Kidney epithelial cell (primary cell): ENCODE measurements at regions not wholly inside any gene's neighbourhood (a gene's known extent, or its start where the extent isn't known, plus 50 kb on each side); places are given as distances from the start of the nearest gene placed in this dataset.

ENCODE experiments used
- DNase-seq: peaks from one replicate; pipeline ENCODE4 v3.0.0-alpha.2; 2010; ENCODE audit warnings: low read depth
- H3K27me3 ChIP-seq: 2 replicates; pipeline ENCODE4 v1.6.0; 2011; ENCODE audit warnings: low read length; ENCODE audit not compliant: control insufficient read depth, insufficient read depth
- H3K36me3 ChIP-seq: 2 replicates; pipeline ENCODE4 v1.5.1; 2011; ENCODE audit warnings: low read length; ENCODE audit not compliant: control insufficient read depth, insufficient read depth
- H3K4me3 ChIP-seq: 2 replicates; pipeline ENCODE4 v1.5.1; 2011; ENCODE audit warnings: low read depth, mild to moderate bottlenecking, control low read depth, low read length
- TF ChIP-seq, protein P1 (sequence below): IDR thresholded peaks from 2 replicates; pipeline ENCODE4 v1.5.1; 2011; ENCODE audit warnings: mild to moderate bottlenecking, moderate library complexity, low read length, control low read depth, inconsistent platforms; ENCODE audit not compliant: insufficient read depth, poor library complexity, severe bottlenecking

DNA sequence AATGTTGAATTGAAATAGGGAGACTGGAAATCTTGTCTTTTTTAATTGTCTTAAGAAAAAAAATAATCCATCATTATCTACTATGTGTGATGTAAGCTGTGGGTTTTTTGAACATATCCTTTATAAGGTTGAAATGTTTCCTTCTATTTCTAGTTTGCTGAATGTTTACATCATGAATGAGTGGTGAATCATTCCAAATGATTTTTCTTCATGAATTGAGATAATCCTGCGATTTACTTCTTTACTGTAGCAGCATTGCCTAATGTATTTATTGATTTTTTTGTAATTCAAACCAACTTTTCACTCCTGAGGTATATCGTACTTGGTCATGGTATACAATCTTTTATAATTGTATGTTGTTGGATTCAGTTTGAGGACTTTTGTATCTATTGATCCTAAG, 607.6 kb upstream of the PFKP start:
- H3K4me3 ChIP-seq: no peak overlapping the region
- DNase-seq: no peak
- no peaks in the 10 kb centered on the region for H3K27me3 ChIP-seq
- no peaks in the 10 kb centered on the region for H3K36me3 ChIP-seq
- TF ChIP-seq, protein P1, sequence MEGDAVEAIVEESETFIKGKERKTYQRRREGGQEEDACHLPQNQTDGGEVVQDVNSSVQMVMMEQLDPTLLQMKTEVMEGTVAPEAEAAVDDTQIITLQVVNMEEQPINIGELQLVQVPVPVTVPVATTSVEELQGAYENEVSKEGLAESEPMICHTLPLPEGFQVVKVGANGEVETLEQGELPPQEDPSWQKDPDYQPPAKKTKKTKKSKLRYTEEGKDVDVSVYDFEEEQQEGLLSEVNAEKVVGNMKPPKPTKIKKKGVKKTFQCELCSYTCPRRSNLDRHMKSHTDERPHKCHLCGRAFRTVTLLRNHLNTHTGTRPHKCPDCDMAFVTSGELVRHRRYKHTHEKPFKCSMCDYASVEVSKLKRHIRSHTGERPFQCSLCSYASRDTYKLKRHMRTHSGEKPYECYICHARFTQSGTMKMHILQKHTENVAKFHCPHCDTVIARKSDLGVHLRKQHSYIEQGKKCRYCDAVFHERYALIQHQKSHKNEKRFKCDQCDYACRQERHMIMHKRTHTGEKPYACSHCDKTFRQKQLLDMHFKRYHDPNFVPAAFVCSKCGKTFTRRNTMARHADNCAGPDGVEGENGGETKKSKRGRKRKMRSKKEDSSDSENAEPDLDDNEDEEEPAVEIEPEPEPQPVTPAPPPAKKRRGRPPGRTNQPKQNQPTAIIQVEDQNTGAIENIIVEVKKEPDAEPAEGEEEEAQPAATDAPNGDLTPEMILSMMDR: no peak

DNA sequence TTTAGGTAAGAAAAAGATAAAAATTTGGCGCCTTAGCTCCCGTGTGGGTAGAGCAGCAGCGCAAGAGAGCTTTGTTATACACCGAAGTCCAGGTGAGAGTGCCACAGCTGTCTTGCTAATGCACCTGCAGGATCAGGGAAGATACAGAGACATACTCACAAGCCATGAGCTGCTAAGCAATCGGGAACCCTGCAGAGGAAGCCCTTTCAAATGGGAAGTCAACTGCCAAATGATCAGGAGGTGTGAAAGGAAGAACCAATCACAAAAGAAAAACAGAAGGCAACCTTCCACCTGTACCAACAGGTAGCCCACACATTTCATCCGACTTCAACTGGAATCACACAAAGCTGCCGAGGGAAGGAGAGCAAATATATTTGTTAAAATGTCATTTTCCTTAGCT, 610.5 kb upstream of the PFKP start:
- Histone ChIP-seq H3K27me3 (no peaks in the 10 kb centered on the region), H3K36me3 (no peaks in the 10 kb centered on the region), H3K4me3 (no peak overlapping the region)
- DNase-seq: no peak
- TF ChIP-seq, protein P1: no peak

DNA sequence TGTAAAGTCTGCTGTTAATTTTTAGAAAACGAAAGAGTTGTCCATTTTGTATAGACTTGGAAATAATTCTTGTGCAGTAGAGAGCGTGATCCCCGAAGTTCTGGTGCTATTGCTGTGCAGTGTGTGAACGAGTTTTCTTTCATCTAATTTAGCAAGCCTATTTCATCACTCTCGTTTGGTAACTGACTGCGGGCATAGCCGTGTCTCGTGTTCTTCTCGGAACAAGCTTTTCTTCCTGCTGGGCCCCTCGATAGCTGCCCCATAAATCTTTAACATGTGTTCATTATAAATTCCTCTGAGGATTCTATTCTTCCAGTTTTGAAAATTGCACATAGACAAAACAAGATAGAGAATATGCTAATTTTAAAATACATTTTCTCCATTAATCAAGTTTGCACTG, 622.0 kb upstream of the PFKP start:
- DNase-seq: no peak
- H3K27me3 ChIP-seq: no peaks in the 10 kb centered on the region
- no peaks in the 10 kb centered on the region for H3K36me3 ChIP-seq
- TF ChIP-seq, protein P1: no peak
- no peak overlapping the region for H3K4me3 ChIP-seq

DNA sequence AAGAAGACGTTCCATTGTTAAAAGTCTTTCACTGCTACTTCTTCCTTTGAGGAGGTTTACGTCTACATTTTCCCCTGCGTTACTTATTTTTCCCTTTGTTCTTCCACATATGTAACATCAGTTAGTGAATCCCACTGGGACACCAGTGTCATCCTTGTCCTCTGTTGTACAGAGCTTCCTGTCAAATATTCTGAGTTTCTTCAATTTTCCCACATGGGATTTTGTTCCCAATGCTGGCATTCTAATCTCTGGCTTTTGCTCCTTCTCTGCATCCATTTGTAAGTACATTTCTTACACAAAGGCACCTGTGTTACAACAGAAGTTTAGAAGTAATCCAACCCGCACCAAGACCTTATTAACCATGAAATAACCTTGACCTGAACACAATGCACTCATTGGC, 627.4 kb upstream of the PFKP start:
- TF ChIP-seq, protein P1: no peak
- no peak for DNase-seq
- Histone ChIP-seq H3K4me3 (no peak overlapping the region), H3K27me3 (no peaks in the 10 kb centered on the region), H3K36me3 (no peaks in the 10 kb centered on the region)

DNA sequence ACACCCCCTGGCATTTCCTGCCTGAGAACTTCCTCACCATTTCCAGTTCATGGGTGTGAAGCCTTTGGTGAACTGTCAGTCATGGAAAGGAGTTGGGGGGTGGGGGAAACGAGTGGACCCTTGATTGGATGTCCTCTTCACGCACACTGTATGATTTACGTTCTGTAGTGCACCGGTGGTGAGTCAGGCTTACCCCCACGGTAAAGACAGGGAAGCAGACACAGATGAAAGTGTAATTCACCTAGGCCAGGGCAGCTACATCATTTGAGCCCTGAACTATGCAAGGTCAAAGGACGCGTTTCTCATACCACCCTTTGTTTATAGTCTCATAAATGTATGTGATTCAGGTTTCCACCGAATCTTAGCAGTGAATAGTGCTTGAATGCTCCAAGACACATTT, 628.3 kb upstream of the PFKP start:
- no peaks in the 10 kb centered on the region for H3K27me3 ChIP-seq
- TF ChIP-seq, protein P1: no peak
- H3K36me3 ChIP-seq: no peaks in the 10 kb centered on the region
- H3K4me3 ChIP-seq: no peak overlapping the region
- no peak for DNase-seq

DNA sequence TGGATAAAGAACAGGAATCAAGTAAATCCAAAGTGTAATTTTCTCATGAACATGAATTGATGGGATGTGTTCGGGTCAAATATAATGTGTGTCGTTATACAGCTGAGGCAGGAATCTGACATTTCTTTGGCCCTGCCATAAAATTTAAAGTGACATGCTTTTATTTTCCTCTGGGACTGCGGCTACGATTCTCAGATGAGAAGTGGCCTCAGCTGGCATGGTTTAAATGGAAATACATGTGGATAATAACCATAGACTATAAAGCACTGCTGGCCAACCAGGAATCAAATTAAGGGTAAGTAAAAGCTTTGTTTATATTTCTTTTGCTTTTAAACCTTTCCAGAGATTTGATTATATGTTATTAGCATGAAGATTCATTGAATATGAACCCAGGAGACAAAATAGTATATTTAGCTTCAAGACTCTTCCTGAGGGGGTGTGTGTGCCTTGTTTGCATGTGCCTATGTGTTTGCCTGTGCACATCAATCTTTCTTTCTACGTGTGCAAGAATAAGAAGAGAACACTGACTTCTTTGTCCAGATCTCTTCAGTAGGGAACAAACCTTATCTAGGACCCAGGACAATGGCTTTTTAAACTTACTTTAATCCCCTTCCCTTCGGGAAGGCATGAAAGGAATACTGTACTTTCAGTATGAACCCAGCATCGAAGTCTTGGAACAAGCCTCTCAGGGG, 629.0 kb upstream of the PFKP start:
- no peak for DNase-seq
- TF ChIP-seq, protein P1: no peak
- Histone ChIP-seq H3K36me3 (no peaks in the 10 kb centered on the region), H3K27me3 (no peaks in the 10 kb centered on the region), H3K4me3 (no peak overlapping the region)
